PC-9 (cell line): ENCODE measurements at regions not wholly inside any gene's neighbourhood (a gene's known extent, or its start where the extent isn't known, plus 50 kb on each side); places are given as distances from the start of the nearest gene placed in this dataset.
"Not testable (repeated sequence)": the region's sequence is repeated elsewhere in the genome, so short reads cannot be mapped to it uniquely, and the experiment has no call there.

ENCODE experiments used
- BruUV-seq: library from RNA; stranded (reverse); fragments of 400-500 nt; replicated peaks from 2 replicates; lab custom pipeline; 2021; lab: Mats Ljungman, UMichigan
- CTCF ChIA-PET: fragments of 300-600 bp; sonication (Branson Sonifier 250); formaldehyde crosslinking; loops from one replicate; lab custom pipeline; 2022; ENCODE audit warnings: antibody characterized with exemption; lab: Charles Lee
- POLR2A ChIA-PET: fragments of 300-600 bp; sonication (Branson Sonifier 250); formaldehyde crosslinking; loops from one replicate; lab custom pipeline; 2022; ENCODE audit warnings: antibody characterized with exemption; ENCODE audit not compliant: unreplicated experiment; lab: Charles Lee
- DNase-seq, 2 experiments: peaks; one replicate each; pipeline versions ENCODE4 v3.0.0 to v3.0.0-alpha.2; 2015 to 2022; ENCODE audit warnings: mixed read lengths in 1 of 2
- H2AFZ ChIP-seq: fragments of 200-600 bp; sonication (generic); 2 replicates; pipeline ENCODE4 v1.8.1; 2017; ENCODE audit warnings: antibody characterized with exemption
- H3F3A ChIP-seq: fragments of 200-600 bp; sonication (generic); 2 replicates; pipeline ENCODE4 v1.8.1; 2017; ENCODE audit warnings: antibody characterized with exemption, mild to moderate bottlenecking, low read depth; ENCODE audit not compliant: insufficient read depth
- H3K27ac ChIP-seq: fragments of 200-600 bp; sonication (generic); 2 replicates; pipeline ENCODE4 v1.6.1; 2016; ENCODE audit warnings: mixed run types
- H3K27me3 ChIP-seq: fragments of 200-600 bp; sonication (generic); 2 replicates; pipeline ENCODE4 v1.6.1; 2016; ENCODE audit warnings: low read depth, mixed run types; ENCODE audit not compliant: insufficient read depth
- H3K36me3 ChIP-seq: fragments of 200-600 bp; sonication (generic); 2 replicates; pipeline ENCODE4 v1.6.1; 2016; ENCODE audit warnings: low read depth, mixed run types
- H3K4me1 ChIP-seq: fragments of 200-600 bp; sonication (generic); replicated peaks from 2 replicates; pipeline ENCODE4 v1.6.1; 2016; ENCODE audit warnings: mixed run types; ENCODE audit not compliant: insufficient read depth
- H3K4me2 ChIP-seq: fragments of 200-600 bp; sonication (generic); 2 replicates; pipeline ENCODE4 v1.6.1; 2017; ENCODE audit warnings: mixed run types
- H3K4me3 ChIP-seq: fragments of 200-600 bp; sonication (generic); 2 replicates; pipeline ENCODE4 v1.6.1; 2016; ENCODE audit warnings: mixed run types
- H3K79me2 ChIP-seq: fragments of 200-600 bp; sonication (generic); 2 replicates; pipeline ENCODE4 v1.6.1; 2017; ENCODE audit warnings: low read depth, mixed run types
- H3K9me2 ChIP-seq: fragments of 200-600 bp; sonication (generic); 2 replicates; pipeline ENCODE4 v1.8.1; 2017; ENCODE audit warnings: mild to moderate bottlenecking; ENCODE audit not compliant: insufficient read depth
- H3K9me3 ChIP-seq: fragments of 200-600 bp; sonication (generic); 2 replicates; pipeline ENCODE4 v1.8.1; 2016; ENCODE audit warnings: low read depth; ENCODE audit not compliant: insufficient read depth
- H4K20me1 ChIP-seq: fragments of 200-600 bp; sonication (generic); 2 replicates; pipeline ENCODE4 v1.8.1; 2017; ENCODE audit not compliant: insufficient read depth
- EZH2 ChIP-seq: fragments of 200-600 bp; sonication (generic); IDR thresholded peaks from 2 replicates; pipeline ENCODE4 v1.8.0; 2017; ENCODE audit warnings: antibody characterized with exemption, low read depth
- intact Hi-C: fragments of 100-400 bp; cut with micrococcal nuclease; formaldehyde crosslinking; loops from one replicate; pipeline ENCODE4 v1.10.0; 2022; ENCODE audit not compliant: unreplicated experiment
- TF ChIP-seq, protein P1 (sequence below): fragments of 200-600 bp; sonication (generic); conservative IDR thresholded peaks from 2 replicates; pipeline ENCODE4 v1.6.1; 2017; ENCODE audit warnings: mixed run types, antibody characterized with exemption, mild to moderate bottlenecking, moderate library complexity

DNA sequence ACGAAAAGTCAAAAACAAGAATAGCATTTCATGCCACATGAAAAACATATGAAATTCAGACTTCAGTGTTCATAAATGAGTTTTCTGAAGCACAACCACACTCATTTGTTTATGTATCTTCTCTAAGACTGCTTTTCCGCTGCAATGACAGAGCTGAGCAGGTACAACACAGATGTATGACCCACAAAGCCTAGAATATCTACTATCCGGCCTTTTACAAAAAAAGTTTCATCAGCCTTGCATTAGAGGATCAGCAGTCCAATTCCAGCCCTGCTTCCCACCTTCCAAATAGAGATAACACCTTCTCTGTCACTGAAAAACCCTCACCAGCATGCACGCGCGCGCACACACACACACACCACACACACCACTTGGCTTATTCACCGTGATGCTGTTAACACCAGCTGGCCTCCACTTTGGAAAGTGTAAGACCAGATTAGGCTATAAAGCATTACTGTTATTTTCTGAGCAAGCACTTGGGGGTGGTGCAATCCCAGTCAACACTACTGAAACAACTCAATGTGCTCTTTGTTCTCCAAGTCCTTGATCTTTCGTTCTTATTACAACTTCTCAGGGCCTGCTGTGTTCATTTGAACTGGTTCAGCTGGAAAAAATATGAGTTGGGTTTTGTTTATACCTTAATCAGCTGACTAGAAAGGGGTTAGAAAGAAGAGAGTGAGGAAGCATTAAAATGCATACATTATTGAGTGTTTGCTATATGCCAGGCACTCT, 90.0 kb downstream of the GLUL start:
- Histone ChIP-seq H3K9me3 (no peaks in the 10 kb centered on the region), H3K9me2 (no peaks in the 10 kb centered on the region; the same call in 1 of the 2 replicates), H3K4me1 (peaks cover 21% of the 10 kb centered on the region), H3K27me3 (no peaks in the 10 kb centered on the region), H3K4me2 (0 out of 2 replicates have a peak overlapping the region, but pooled peaks have one; percentile 6), H4K20me1 (no peaks in the 10 kb centered on the region), H3K27ac (no peak overlapping the region; the same call in 1 of the 2 replicates), H3K4me3 (no peak overlapping the region), H3K36me3 (no peaks in the 10 kb centered on the region), H2AFZ (peak overlapping the region; percentile 59; the same call in 1 of the 2 replicates), H3K79me2 (no peaks in the 10 kb centered on the region), H3F3A (no peaks in the 10 kb centered on the region)
- ChIA-PET CTCF (no interaction called here), POLR2A (no interaction called here)
- no TSS peak for BruUV-seq
- intact Hi-C loops: no loop called here
- DNase-seq: peak in 1 of 2 experiments; percentile 52
- no peak for TF ChIP-seq EZH2
- TF ChIP-seq, protein P1, sequence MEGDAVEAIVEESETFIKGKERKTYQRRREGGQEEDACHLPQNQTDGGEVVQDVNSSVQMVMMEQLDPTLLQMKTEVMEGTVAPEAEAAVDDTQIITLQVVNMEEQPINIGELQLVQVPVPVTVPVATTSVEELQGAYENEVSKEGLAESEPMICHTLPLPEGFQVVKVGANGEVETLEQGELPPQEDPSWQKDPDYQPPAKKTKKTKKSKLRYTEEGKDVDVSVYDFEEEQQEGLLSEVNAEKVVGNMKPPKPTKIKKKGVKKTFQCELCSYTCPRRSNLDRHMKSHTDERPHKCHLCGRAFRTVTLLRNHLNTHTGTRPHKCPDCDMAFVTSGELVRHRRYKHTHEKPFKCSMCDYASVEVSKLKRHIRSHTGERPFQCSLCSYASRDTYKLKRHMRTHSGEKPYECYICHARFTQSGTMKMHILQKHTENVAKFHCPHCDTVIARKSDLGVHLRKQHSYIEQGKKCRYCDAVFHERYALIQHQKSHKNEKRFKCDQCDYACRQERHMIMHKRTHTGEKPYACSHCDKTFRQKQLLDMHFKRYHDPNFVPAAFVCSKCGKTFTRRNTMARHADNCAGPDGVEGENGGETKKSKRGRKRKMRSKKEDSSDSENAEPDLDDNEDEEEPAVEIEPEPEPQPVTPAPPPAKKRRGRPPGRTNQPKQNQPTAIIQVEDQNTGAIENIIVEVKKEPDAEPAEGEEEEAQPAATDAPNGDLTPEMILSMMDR: no peak

DNA sequence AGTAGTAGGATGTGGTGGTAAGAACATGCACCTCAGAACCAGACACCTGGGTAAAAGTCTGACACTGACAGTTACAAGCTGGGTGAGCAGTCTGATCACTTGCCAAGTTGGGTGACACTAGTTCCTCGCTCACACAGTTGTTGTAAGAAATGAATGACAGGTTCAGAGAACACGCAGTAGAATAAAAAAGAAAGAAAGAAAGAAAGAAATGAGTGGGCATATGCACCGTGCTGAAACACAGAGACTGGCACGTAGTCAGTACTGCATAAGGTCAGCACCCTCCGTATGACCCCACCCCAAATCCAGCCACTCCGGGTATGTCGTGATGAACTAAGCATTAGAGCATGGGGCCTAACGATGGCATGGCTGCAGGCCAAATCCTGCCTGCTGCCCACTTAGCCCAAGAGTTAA, 90.6 kb downstream of the GLUL start:
- Histone ChIP-seq H3F3A (no peaks in the 10 kb centered on the region), H3K9me3 (no peaks in the 10 kb centered on the region), H3K27me3 (no peaks in the 10 kb centered on the region), H3K4me3 (no peak overlapping the region), H3K4me2 (no peak overlapping the region), H3K36me3 (no peaks in the 10 kb centered on the region), H2AFZ (no peak overlapping the region), H3K27ac (no peak overlapping the region), H3K4me1 (peaks cover 21% of the 10 kb centered on the region), H4K20me1 (no peaks in the 10 kb centered on the region), H3K9me2 (no peaks in the 10 kb centered on the region; the same call in 1 of the 2 replicates), H3K79me2 (no peaks in the 10 kb centered on the region)
- ChIA-PET CTCF (no interaction called here), POLR2A (no interaction called here)
- no peak for DNase-seq
- BruUV-seq: no TSS peak
- TF ChIP-seq EZH2: no peak
- TF ChIP-seq, protein P1: no peak
- intact Hi-C loops: no loop called here

DNA sequence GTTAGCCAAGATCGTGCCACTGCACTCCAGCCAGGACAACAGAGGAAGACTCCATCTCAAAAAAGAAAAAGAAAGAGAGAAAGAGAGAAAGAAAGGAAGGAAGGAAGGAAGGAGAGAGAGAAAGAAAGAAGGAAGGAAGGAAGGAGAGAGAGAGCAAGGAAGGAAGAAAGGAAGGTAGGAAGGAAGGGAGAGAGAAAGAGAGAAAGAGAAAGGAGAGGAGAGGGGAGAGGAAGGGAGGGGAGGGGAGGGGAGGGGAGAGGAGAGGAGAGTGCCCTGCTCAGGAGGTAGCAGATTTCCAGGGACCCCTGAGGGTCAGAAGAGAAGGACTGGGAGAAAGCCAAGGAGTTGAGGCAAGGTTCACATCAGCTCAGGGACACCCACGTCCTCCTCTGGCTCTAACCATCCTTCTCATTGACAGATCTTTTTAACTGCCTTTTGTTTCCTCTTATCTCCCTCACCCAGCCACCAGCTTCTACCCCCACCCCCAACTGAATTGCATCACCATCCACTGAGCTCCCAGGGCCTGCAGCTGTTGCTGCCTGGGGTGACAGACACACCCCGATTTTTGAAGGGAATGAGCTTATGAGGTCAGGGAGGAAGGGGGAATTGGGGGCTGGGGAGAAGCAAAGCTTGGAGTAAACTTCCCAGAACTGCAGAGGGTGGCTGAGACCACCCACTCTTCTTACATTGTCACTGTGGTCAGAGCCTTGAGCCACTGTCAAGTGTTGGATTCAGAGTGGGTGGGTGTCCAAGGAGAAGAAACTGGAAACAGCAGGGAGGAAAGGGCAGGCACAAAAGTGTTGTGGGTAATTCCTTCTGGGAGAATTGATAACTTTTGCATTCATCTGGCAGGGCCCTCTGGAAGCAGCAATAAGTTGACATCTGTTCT, 91.6 kb downstream of the GLUL start:
- no peak overlapping the region for H2AFZ ChIP-seq
- ChIA-PET CTCF (no interaction called here), POLR2A (no interaction called here)
- no peak overlapping the region for H3K4me3 ChIP-seq
- peak; percentile 13 to 48 for DNase-seq
- no peaks in the 10 kb centered on the region for H4K20me1 ChIP-seq
- no TSS peak for BruUV-seq
- no peaks in the 10 kb centered on the region for H3K27me3 ChIP-seq
- TF ChIP-seq, protein P1: no peak
- TF ChIP-seq EZH2: no peak
- peaks cover 21% of the 10 kb centered on the region for H3K4me1 ChIP-seq
- no peaks in the 10 kb centered on the region for H3K36me3 ChIP-seq
- peak overlapping the region; percentile 22 for H3K4me2 ChIP-seq
- H3K27ac ChIP-seq: no peak overlapping the region
- no peaks in the 10 kb centered on the region for H3K9me3 ChIP-seq
- no peaks in the 10 kb centered on the region for H3K9me2 ChIP-seq
- H3F3A ChIP-seq: no peaks in the 10 kb centered on the region
- no peaks in the 10 kb centered on the region for H3K79me2 ChIP-seq
- intact Hi-C loops: loop anchor here (10.0 kb wide), 1 partner anchor 155 kb away; no protein-coding TSS in a partner anchor

DNA sequence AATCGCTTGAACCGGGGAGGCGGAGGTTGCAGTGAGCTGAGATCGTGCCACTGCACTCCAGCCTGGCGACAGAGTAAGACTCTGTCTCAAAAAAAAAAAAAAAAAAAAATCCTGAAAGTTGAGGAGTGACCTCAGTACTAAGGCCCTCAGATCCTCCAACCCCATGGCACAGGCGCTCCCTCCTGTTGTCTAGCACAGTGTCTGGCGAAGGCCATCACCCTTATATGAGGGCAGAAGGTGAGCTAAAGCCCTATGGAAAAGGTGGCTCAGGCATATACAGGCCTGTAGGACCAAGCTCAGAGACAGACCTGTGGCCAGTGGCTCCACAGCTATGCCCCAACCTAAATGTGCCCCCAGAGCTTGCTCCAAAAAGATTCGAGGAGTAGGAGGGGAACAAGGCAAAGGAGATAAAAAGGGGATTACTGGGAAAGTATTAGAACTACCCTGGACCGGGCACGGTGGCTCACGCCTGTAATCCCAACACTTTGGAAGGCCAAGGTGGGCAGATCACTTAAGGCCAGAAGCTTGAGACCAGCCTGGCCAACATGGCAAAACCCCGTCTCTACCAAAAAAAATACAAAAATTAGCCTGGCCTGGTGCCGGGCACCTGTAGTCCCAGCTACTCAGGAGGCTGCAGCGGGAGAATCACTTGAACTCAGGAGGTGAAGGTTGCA, 92.4 kb downstream of the GLUL start:
- POLR2A ChIA-PET, H3K79me2 ChIP-seq, BruUV-seq: not testable (repeated sequence)

More for the DNA sequence above, 92.4 kb downstream of the GLUL start:
- intact Hi-C loops: loop anchor here (10.0 kb wide), 1 partner anchor 154 kb away; no protein-coding TSS in a partner anchor
- Histone ChIP-seq H3K4me1 (peaks cover 21% of the 10 kb centered on the region), H3K4me2 (peak overlapping the region; percentile 22; the same call in 1 of the 2 replicates)
- not testable (repeated sequence) for H3K9me3 ChIP-seq, H3K27ac ChIP-seq, H4K20me1 ChIP-seq, H3K9me2 ChIP-seq, H3F3A ChIP-seq, H2AFZ ChIP-seq, H3K4me3 ChIP-seq, H3K36me3 ChIP-seq, DNase-seq, H3K27me3 ChIP-seq
- CTCF ChIA-PET: interaction anchor here (0.6 kb wide), 1 partner anchor 204 kb away, joined by 3 read pairs; no protein-coding TSS in a partner anchor
